Karpas-422 (cell line): ENCODE measurements at regions not wholly inside any gene's neighbourhood (a gene's known extent, or its start where the extent isn't known, plus 50 kb on each side); places are given as distances from the start of the nearest gene placed in this dataset.

Experiments
- DNase-seq: peaks from one replicate; pipeline ENCODE4 v3.0.0-alpha.2; 2015
- H2AFZ ChIP-seq: fragments of 200-600 bp; sonication (generic); 2 replicates; pipeline ENCODE4 v1.6.1; 2014; ENCODE audit warnings: antibody characterized with exemption, low read length, mixed read lengths
- H3K27ac ChIP-seq: fragments of 200-600 bp; sonication (generic); 2 replicates; pipeline ENCODE4 v1.5.1; 2014; ENCODE audit warnings: mild to moderate bottlenecking, low read length, moderate library complexity
- H3K27me3 ChIP-seq: fragments of 200-600 bp; sonication (generic); 2 replicates; pipeline ENCODE4 v1.6.1; 2014; ENCODE audit warnings: low read length, mixed read lengths
- H3K36me3 ChIP-seq: fragments of 200-600 bp; sonication (generic); 2 replicates; pipeline ENCODE4 v1.6.1; 2014; ENCODE audit warnings: low read length, mixed read lengths; ENCODE audit not compliant: insufficient read depth
- H3K4me1 ChIP-seq: fragments of 200-600 bp; sonication (generic); 2 replicates; pipeline ENCODE4 v1.6.1; 2014; ENCODE audit warnings: mild to moderate bottlenecking, low read length, mixed read lengths
- H3K4me2 ChIP-seq: fragments of 200-600 bp; sonication (generic); 2 replicates; pipeline ENCODE4 v1.6.1; 2014; ENCODE audit warnings: low read length, low read depth, mild to moderate bottlenecking; ENCODE audit not compliant: poor library complexity, severe bottlenecking
- H3K4me3 ChIP-seq: fragments of 200-600 bp; sonication (generic); 2 replicates; pipeline ENCODE4 v1.5.1; 2014; ENCODE audit warnings: mild to moderate bottlenecking, antibody characterized with exemption, low read length, mixed read lengths
- H3K79me2 ChIP-seq: fragments of 200-600 bp; sonication (generic); 2 replicates; pipeline ENCODE4 v1.6.1; 2014; ENCODE audit warnings: mild to moderate bottlenecking, low read length, mixed read lengths
- H3K9ac ChIP-seq: fragments of 200-600 bp; sonication (generic); 2 replicates; pipeline ENCODE4 v1.6.0; 2014; ENCODE audit warnings: low read length
- H3K9me2 ChIP-seq: fragments of 200-600 bp; sonication (generic), shearing (Covaris generic); replicated peaks from 2 replicates; pipeline ENCODE4 v1.6.0; 2014; ENCODE audit warnings: mild to moderate bottlenecking, low read length, moderate library complexity; ENCODE audit not compliant: insufficient read depth
- H3K9me3 ChIP-seq: fragments of 300-700, 200-600 bp; sonication (generic); 2 replicates; pipeline ENCODE4 v1.6.1; 2014; ENCODE audit warnings: low read length, mixed read lengths
- H4K20me1 ChIP-seq: fragments of 200-600 bp; sonication (generic); 2 replicates; pipeline ENCODE4 v1.6.1; 2014; ENCODE audit warnings: mild to moderate bottlenecking, antibody characterized with exemption, low read length, low read depth; ENCODE audit not compliant: insufficient read depth

DNA sequence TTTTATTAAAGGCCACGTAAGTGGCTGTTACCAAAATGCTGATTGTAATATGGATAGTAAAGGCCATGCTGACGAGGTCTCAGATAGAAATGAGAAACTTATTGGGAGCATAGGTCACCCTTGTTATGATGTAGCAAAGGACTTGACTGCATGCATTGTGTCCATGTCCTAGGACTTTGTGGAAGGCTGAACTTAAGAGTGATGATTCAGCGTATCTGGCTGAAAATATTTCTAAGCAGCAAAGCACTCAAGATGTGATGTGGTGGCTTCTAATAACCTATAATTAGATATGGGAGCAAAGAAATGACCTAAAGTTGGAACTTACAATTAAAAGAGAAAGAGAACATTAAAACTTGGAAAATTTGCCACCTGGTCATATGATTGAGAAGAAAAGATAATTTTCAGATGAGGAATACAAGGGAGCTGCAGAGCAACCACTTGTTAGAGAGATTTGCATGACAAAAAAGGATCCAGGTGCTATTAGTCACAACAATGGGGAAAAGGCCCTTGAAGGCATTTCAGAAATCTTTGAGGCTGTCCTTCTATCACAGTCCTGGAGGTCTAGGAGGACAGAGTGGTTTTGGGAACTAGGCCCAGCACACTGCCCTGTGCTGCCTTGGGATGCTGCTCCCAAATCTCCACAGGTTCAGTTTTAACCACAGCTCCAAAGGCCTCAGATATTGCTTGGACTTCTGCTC is 793.7 kb upstream of the LCORL start:
- H3K9me3 ChIP-seq, result peaks cover 16% of the 10 kb centered on the region
- H2AFZ ChIP-seq, result no peak overlapping the region
- H3K27ac ChIP-seq, result no peak overlapping the region
- no peak overlapping the region for H3K4me2 ChIP-seq
- H4K20me1 ChIP-seq, result no peaks in the 10 kb centered on the region
- H3K9ac ChIP-seq, result no peak overlapping the region
- H3K79me2 ChIP-seq, result no peaks in the 10 kb centered on the region
- no peaks in the 10 kb centered on the region for H3K4me1 ChIP-seq
- no peak for DNase-seq
- H3K36me3 ChIP-seq, result no peaks in the 10 kb centered on the region
- no peak overlapping the region for H3K4me3 ChIP-seq
- H3K27me3 ChIP-seq, result no peaks in the 10 kb centered on the region
- H3K9me2 ChIP-seq, result no peaks in the 10 kb centered on the region

DNA sequence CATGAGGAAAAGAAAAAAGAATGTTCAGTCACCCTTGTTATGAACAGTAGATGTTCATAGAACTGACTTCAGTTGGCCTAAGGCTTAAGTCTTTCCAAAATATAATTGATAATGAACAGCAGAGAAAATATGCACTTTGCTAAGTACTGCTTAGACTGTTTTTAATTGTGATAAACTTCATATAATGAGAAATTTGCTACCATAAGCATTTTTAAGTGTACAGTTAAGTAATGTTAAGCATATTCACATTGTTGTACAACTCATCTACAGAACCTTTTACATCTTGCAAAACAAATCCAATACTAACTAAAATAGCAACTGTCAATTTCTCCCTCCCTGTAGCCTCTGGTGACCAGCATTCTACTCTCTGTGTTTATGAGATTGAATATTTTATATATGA is 792.2 kb upstream of the LCORL start:
- Histone ChIP-seq H3K4me3 (no peak overlapping the region), H3K79me2 (no peaks in the 10 kb centered on the region)

DNA sequence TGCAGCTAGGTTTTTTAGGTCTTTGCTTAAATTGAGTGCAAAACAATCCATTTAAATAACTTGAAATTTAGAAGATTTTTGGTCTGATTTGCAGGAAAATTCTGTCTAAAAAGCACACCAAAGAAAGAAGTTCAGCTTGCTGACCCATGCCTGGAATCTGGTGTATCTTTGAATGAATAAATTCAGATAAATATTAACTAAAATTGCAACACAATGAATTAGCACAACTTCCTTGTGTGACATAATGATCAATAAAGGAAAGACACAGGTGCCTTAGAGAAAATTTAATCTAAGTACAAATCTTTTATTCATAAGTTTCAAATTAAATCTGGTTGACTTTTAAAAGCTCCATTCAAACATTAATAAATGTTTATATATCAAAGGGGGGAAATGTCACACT is 791.5 kb upstream of the LCORL start:
- Histone ChIP-seq H3K27ac (no peak overlapping the region), H3K79me2 (no peaks in the 10 kb centered on the region), H3K9me2 (no peaks in the 10 kb centered on the region), H2AFZ (no peak overlapping the region), H3K4me1 (no peaks in the 10 kb centered on the region), H3K4me3 (no peak overlapping the region), H3K4me2 (no peak overlapping the region), H3K9ac (no peak overlapping the region), H4K20me1 (no peaks in the 10 kb centered on the region), H3K27me3 (no peaks in the 10 kb centered on the region), H3K9me3 (peaks cover 24% of the 10 kb centered on the region), H3K36me3 (no peaks in the 10 kb centered on the region)
- DNase-seq, result no peak

More for the DNA sequence above, 792.2 kb upstream of the LCORL start:
- H3K9me2 ChIP-seq, result no peaks in the 10 kb centered on the region
- H3K36me3 ChIP-seq, result no peaks in the 10 kb centered on the region
- no peak overlapping the region for H3K9ac ChIP-seq
- no peak overlapping the region for H3K4me2 ChIP-seq
- H3K9me3 ChIP-seq, result peaks cover 17% of the 10 kb centered on the region
- H2AFZ ChIP-seq, result no peak overlapping the region
- no peak for DNase-seq
- no peaks in the 10 kb centered on the region for H3K4me1 ChIP-seq
- H3K27me3 ChIP-seq, result no peaks in the 10 kb centered on the region
- H3K27ac ChIP-seq, result no peak overlapping the region
- H4K20me1 ChIP-seq, result no peaks in the 10 kb centered on the region

DNA sequence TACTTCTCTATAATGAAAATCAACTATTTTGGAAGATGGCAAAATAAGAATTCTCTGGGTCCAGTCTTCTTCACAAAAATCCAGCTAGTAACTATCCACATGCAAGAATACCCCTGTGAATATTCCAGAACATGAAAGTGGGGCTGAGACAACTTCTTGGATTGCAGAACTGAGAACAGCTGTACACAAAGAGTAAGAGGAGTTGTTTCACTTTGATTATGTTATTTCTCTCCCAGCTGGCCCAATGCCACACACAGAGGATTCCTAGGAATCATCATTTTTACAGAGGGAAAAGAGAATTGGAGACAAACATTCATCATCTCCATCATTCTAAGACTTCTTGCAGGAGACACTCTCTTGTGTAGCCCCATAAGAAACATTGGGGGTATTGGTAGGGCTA is 782.2 kb upstream of the LCORL start:
- Histone ChIP-seq H3K4me3 (no peak overlapping the region), H3K4me2 (no peak overlapping the region), H3K27ac (no peak overlapping the region), H3K9me2 (no peaks in the 10 kb centered on the region), H3K36me3 (no peaks in the 10 kb centered on the region), H2AFZ (no peak overlapping the region), H3K9ac (no peak overlapping the region), H4K20me1 (no peaks in the 10 kb centered on the region), H3K9me3 (peaks cover 49% of the 10 kb centered on the region), H3K27me3 (no peaks in the 10 kb centered on the region), H3K4me1 (no peaks in the 10 kb centered on the region), H3K79me2 (no peaks in the 10 kb centered on the region)
- no peak for DNase-seq

DNA sequence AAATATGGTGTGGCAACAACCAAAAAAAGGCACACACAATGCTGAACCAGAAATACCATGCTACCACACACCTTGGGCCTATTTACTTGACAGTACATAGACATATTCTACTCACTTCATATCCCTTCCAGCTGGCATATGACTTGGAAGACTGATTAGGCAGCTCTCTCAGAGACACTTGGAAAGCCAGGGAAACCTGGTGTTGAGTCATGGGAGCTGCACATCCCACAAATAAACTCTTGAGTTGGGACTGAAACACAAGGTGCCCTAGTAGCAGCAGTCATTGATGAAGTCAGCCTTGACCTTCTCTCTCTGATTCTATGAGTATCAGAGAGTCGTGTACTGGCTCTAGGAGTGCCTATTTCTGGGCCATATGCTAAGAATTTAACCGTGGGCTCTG is 776.6 kb upstream of the LCORL start:
- H3K4me2 ChIP-seq, result no peak overlapping the region
- H4K20me1 ChIP-seq, result no peaks in the 10 kb centered on the region
- no peak overlapping the region for H3K9ac ChIP-seq
- no peaks in the 10 kb centered on the region for H3K9me2 ChIP-seq
- no peaks in the 10 kb centered on the region for H3K4me1 ChIP-seq
- no peaks in the 10 kb centered on the region for H3K27me3 ChIP-seq
- no peak overlapping the region for H3K27ac ChIP-seq
- no peaks in the 10 kb centered on the region for H3K36me3 ChIP-seq
- DNase-seq, result no peak
- no peaks in the 10 kb centered on the region for H3K79me2 ChIP-seq
- H3K4me3 ChIP-seq, result no peak overlapping the region
- H3K9me3 ChIP-seq, result peaks cover 27% of the 10 kb centered on the region
- no peak overlapping the region for H2AFZ ChIP-seq

DNA sequence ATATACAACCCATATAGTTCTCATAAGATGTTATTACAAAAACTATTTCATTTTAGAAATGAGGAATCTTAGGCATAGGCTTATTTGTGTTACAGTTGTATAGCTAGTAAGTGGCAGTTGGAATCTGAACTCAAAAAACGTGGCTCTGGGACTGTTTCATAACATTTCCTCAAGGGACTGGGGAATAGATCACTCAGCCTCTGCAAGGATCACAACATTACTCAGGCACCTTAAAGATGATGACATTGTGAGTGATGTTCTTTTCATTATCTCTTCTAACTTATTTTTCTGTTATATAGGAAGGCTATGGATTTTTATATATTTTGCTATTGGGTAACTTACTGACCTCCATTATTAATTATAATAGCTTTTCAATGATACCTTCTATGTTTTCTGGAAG is 774.2 kb upstream of the LCORL start:
- no peak overlapping the region for H3K4me2 ChIP-seq
- no peaks in the 10 kb centered on the region for H3K4me1 ChIP-seq
- H3K79me2 ChIP-seq, result no peaks in the 10 kb centered on the region
- H3K27me3 ChIP-seq, result no peaks in the 10 kb centered on the region
- H3K9me3 ChIP-seq, result peaks cover 20% of the 10 kb centered on the region
- no peak overlapping the region for H2AFZ ChIP-seq
- no peak overlapping the region for H3K27ac ChIP-seq
- H3K9me2 ChIP-seq, result no peaks in the 10 kb centered on the region
- H4K20me1 ChIP-seq, result no peaks in the 10 kb centered on the region
- H3K36me3 ChIP-seq, result no peaks in the 10 kb centered on the region
- no peak overlapping the region for H3K4me3 ChIP-seq
- no peak overlapping the region for H3K9ac ChIP-seq
- no peak for DNase-seq

DNA sequence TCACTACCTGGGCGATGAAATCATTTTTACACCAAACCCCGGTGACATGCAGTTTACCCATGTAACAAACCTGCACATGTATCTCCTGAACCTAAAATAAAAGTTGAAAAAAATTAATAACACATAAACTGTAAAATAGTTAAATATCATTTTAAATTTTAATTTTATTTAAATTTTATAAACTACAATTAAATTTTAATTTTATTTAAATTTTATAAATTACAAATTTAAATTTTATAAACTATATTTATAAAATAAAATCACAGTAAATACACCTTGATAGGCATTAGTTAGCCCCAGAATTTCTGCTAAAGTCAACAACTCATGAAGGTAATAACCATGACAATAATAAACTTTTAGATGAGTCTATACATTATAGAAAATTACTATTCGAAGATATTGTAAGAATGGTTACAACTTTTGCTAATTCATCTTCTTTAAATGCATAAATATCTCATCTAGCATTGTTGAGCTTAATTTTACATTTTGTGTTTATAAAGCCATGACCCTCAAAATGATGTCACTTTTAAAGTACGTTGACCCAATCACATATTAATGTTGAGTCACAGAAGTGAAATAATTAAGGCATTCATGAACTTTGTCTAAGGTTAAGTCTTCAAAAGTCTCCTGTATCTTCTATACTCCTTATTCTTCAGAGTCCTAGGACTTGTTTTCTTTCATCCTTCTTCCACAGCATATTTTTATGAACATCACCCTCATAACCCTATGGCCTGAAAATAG is 755.8 kb upstream of the LCORL start:
- H3K9me3 ChIP-seq, result peaks cover 11% of the 10 kb centered on the region
- H4K20me1 ChIP-seq, result no peaks in the 10 kb centered on the region
- no peaks in the 10 kb centered on the region for H3K4me1 ChIP-seq
- no peak overlapping the region for H2AFZ ChIP-seq
- no peaks in the 10 kb centered on the region for H3K27me3 ChIP-seq
- H3K4me2 ChIP-seq, result no peak overlapping the region
- no peaks in the 10 kb centered on the region for H3K36me3 ChIP-seq
- no peaks in the 10 kb centered on the region for H3K9me2 ChIP-seq
- H3K27ac ChIP-seq, result no peak overlapping the region
- DNase-seq, result no peak
- no peaks in the 10 kb centered on the region for H3K79me2 ChIP-seq
- no peak overlapping the region for H3K4me3 ChIP-seq
- H3K9ac ChIP-seq, result no peak overlapping the region

DNA sequence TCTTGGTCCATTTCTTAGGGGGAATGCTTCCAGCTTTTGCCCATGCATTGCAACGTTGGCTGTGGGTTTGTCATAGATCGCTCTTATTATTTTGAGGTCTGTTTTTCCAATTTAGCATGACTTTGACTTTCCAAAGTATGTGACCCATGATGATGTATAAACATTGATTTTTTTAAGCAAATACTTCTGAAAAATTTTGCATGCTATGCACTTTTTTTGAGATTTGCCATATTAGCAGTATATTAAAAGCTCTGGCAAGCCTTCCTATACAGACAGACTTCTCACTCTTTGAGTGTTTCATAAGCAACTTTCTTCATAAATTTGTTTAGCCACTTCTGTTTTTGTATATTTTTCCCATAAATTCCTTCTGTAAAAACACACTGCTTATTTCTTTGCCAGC is 746.4 kb upstream of the LCORL start:
- no peak overlapping the region for H3K4me3 ChIP-seq
- no peak overlapping the region for H3K9ac ChIP-seq
- no peaks in the 10 kb centered on the region for H3K36me3 ChIP-seq
- no peaks in the 10 kb centered on the region for H3K79me2 ChIP-seq
- H3K4me2 ChIP-seq, result no peak overlapping the region
- H4K20me1 ChIP-seq, result no peaks in the 10 kb centered on the region
- H3K9me3 ChIP-seq, result peaks cover 27% of the 10 kb centered on the region
- no peaks in the 10 kb centered on the region for H3K9me2 ChIP-seq
- no peaks in the 10 kb centered on the region for H3K4me1 ChIP-seq
- no peak overlapping the region for H3K27ac ChIP-seq
- DNase-seq, result no peak
- no peak overlapping the region for H2AFZ ChIP-seq
- H3K27me3 ChIP-seq, result no peaks in the 10 kb centered on the region
